HEK293 (cell line): ENCODE measurements at regions not wholly inside any gene's neighbourhood (a gene's known extent, or its start where the extent isn't known, plus 50 kb on each side); places are given as distances from the start of the nearest gene placed in this dataset.

Experiments
- CTCF ChIA-PET: fragments of 350-600 bp; formaldehyde crosslinking; extraction: SDS; loops from one replicate; lab custom pipeline; 2021; ENCODE audit warnings: antibody characterized with exemption; lab: Yijun Ruan, JAX
- POLR2A ChIA-PET: fragments of 300-600 bp; formaldehyde crosslinking; extraction: SDS; loops from one replicate; lab custom pipeline; 2020; ENCODE audit warnings: antibody characterized with exemption, inconsistent platforms; lab: Yijun Ruan, JAX
- H3K27ac ChIP-seq: fragments of 200-500 bp; sonication (Bioruptor generic); 2 replicates; pipeline ENCODE4 v1.5.1; 2014; ENCODE audit warnings: low read depth, low read length, control low read depth, inconsistent platforms; ENCODE audit errors: extremely low read depth
- H3K36me3 ChIP-seq, 2 experiments: fragments of 200-500 bp in 1 of 2; sonication (Bioruptor generic) in 1 of 2; 1 replicate in 1 of 2; 2 replicates in 1 of 2; pipeline ENCODE4 v1.5.1; 2014 to 2017; ENCODE audit warnings: inconsistent platforms in 2 of 2, low read length in 2 of 2; ENCODE audit not compliant: control insufficient read depth in 2 of 2, insufficient read depth in 1 of 2
- H3K4me1 ChIP-seq: fragments of 200-500 bp; sonication (Bioruptor generic); 2 replicates; pipeline ENCODE4 v1.5.1; 2014; ENCODE audit warnings: mild to moderate bottlenecking, low read length, inconsistent platforms; ENCODE audit not compliant: control insufficient read depth, insufficient read depth
- H3K4me3 ChIP-seq: 2 replicates; pipeline ENCODE4 v1.5.1; 2011; ENCODE audit warnings: low read depth, mild to moderate bottlenecking, control low read depth, low read length, moderate library complexity
- H3K9me3 ChIP-seq: fragments of 200-500 bp; sonication (Bioruptor generic); 2 replicates; pipeline ENCODE4 v1.5.1; 2014; ENCODE audit warnings: low read depth, low read length, inconsistent platforms; ENCODE audit not compliant: control insufficient read depth, insufficient read depth
- GFI1B ChIP-seq: fragments of 450-650 bp; formaldehyde crosslinking; IDR thresholded peaks from 2 replicates; pipeline ENCODE4 v1.5.1; 2016; ENCODE audit warnings: missing biosample characterization, missing genetic modification characterization
- OVOL3 ChIP-seq: fragments of 450-650 bp; formaldehyde crosslinking; IDR thresholded peaks from 2 replicates; pipeline ENCODE4 v1.5.1; 2016; ENCODE audit warnings: missing biosample characterization, missing genetic modification characterization
- REST ChIP-seq: fragments of 450-650 bp; formaldehyde crosslinking; IDR thresholded peaks from 2 replicates; pipeline ENCODE4 v1.5.1; 2016; ENCODE audit warnings: missing biosample characterization, missing genetic modification characterization
- SP2 ChIP-seq: fragments of 450-650 bp; formaldehyde crosslinking; IDR thresholded peaks from 2 replicates; pipeline ENCODE4 v1.5.1; 2016; ENCODE audit warnings: missing biosample characterization, missing genetic modification characterization
- ZBTB49 ChIP-seq: fragments of 450-650 bp; formaldehyde crosslinking; IDR thresholded peaks from 2 replicates; pipeline ENCODE4 v1.5.1; 2016; ENCODE audit warnings: missing biosample characterization, missing genetic modification characterization, low read depth
- ZBTB8A ChIP-seq: fragments of 450-650 bp; formaldehyde crosslinking; IDR thresholded peaks from 2 replicates; pipeline ENCODE4 v1.5.1; 2016; ENCODE audit warnings: missing biosample characterization, missing genetic modification characterization
- ZFP3 ChIP-seq: fragments of 450-650 bp; formaldehyde crosslinking; IDR thresholded peaks from 2 replicates; pipeline ENCODE4 v1.5.1; 2016; ENCODE audit warnings: low read depth, missing biosample characterization, missing genetic modification characterization
- ZIC2 ChIP-seq: fragments of 450-650 bp; formaldehyde crosslinking; IDR thresholded peaks from 2 replicates; pipeline ENCODE4 v1.5.1; 2016; ENCODE audit warnings: missing biosample characterization, missing genetic modification characterization
- ZNF335 ChIP-seq: fragments of 450-650 bp; formaldehyde crosslinking; conservative IDR thresholded peaks from 2 replicates; pipeline ENCODE4 v1.5.1; 2016; ENCODE audit warnings: missing biosample characterization, missing genetic modification characterization
- ZNF501 ChIP-seq: fragments of 450-650 bp; formaldehyde crosslinking; IDR thresholded peaks from 2 replicates; pipeline ENCODE4 v1.5.1; 2016; ENCODE audit warnings: missing biosample characterization, missing genetic modification characterization
- ZNF510 ChIP-seq: fragments of 450-650 bp; formaldehyde crosslinking; IDR thresholded peaks from 2 replicates; pipeline ENCODE4 v1.5.1; 2018; ENCODE audit warnings: mild to moderate bottlenecking, missing genetic modification characterization, missing biosample characterization; ENCODE audit not compliant: insufficient replicate concordance
- ZNF548 ChIP-seq: fragments of 450-650 bp; formaldehyde crosslinking; IDR thresholded peaks from 2 replicates; pipeline ENCODE4 v1.5.1; 2016; ENCODE audit warnings: missing biosample characterization, missing genetic modification characterization
- ZNF555 ChIP-seq: fragments of 450-650 bp; formaldehyde crosslinking; conservative IDR thresholded peaks from 2 replicates; pipeline ENCODE4 v1.5.1; 2017; ENCODE audit warnings: missing biosample characterization, mild to moderate bottlenecking, missing genetic modification characterization, inconsistent platforms
- ZNF747 ChIP-seq: fragments of 450-650 bp; formaldehyde crosslinking; IDR thresholded peaks from 2 replicates; pipeline ENCODE4 v1.5.1; 2016; ENCODE audit warnings: missing biosample characterization, missing genetic modification characterization
- TF ChIP-seq, protein P1 (sequence below): fragments of 450-650 bp; formaldehyde crosslinking; IDR thresholded peaks from 2 replicates; pipeline ENCODE4 v1.5.1; 2017; ENCODE audit warnings: missing biosample characterization, missing genetic modification characterization

DNA sequence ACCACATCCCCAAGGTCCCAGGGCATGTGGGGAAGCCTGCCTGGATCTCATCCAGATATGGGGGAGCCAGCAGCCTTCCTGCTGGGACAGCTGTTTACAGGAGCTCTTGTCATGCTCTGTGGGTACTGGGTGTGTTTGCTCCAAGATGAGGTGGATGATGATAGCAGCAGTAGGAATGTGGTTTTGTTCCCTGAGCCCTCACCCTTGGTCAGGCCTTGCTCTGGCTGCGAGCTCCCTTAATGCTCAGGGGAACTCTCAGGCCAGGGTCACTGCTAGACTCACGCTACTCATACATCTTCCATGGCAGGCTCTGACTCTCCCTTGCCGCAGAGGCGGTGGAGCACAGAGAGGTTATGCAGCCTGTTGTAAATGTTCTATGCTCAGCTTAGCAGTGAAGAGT, 990.3 kb downstream of the AACS start:
- Histone ChIP-seq H3K4me1 (no peaks in the 10 kb centered on the region), H3K36me3 (no peaks in the 10 kb centered on the region)
- CTCF ChIA-PET, result interaction anchor here (0.6 kb wide), 1 partner anchor 503 kb away, joined by 3 read pairs; no protein-coding TSS in a partner anchor
- TF ChIP-seq ZNF501 (tag by site-specific recombination), result no peak
- TF ChIP-seq ZNF335, result no peak
- no peak for TF ChIP-seq ZIC2 (tag by site-specific recombination)
- TF ChIP-seq ZNF548 (tag by site-specific recombination), result no peak
- TF ChIP-seq ZNF555 (tag by site-specific recombination), result no peak
- TF ChIP-seq, protein P1, sequence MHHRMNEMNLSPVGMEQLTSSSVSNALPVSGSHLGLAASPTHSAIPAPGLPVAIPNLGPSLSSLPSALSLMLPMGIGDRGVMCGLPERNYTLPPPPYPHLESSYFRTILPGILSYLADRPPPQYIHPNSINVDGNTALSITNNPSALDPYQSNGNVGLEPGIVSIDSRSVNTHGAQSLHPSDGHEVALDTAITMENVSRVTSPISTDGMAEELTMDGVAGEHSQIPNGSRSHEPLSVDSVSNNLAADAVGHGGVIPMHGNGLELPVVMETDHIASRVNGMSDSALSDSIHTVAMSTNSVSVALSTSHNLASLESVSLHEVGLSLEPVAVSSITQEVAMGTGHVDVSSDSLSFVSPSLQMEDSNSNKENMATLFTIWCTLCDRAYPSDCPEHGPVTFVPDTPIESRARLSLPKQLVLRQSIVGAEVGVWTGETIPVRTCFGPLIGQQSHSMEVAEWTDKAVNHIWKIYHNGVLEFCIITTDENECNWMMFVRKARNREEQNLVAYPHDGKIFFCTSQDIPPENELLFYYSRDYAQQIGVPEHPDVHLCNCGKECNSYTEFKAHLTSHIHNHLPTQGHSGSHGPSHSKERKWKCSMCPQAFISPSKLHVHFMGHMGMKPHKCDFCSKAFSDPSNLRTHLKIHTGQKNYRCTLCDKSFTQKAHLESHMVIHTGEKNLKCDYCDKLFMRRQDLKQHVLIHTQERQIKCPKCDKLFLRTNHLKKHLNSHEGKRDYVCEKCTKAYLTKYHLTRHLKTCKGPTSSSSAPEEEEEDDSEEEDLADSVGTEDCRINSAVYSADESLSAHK, result no peak
- TF ChIP-seq SP2 (tag by site-specific recombination), result no peak
- TF ChIP-seq ZNF747, result no peak
- TF ChIP-seq, all 188 proteins: peak for 0
- Histone ChIP-seq H3K9me3 (no peaks in the 10 kb centered on the region), H3K4me3 (no peak overlapping the region), H3K27ac (no peak overlapping the region)
- POLR2A ChIA-PET, result no interaction called here

GRCh38 chr12:126061777-126062176, 996.5 kb downstream of the AACS start:
- ChIA-PET CTCF (no interaction called here), POLR2A (no interaction called here)
- H3K27ac ChIP-seq, result no peak overlapping the region
- no peak overlapping the region for H3K4me3 ChIP-seq
- H3K9me3 ChIP-seq, result no peaks in the 10 kb centered on the region; the same call in 1 of the 2 replicates
- H3K4me1 ChIP-seq, result no peaks in the 10 kb centered on the region
- TF ChIP-seq GFI1B (no peak), ZFP3 (tag by site-specific recombination) (no peak), ZBTB49 (tag by site-specific recombination) (no peak), ZBTB8A (tag by site-specific recombination) (no peak)
- no peaks in the 10 kb centered on the region for H3K36me3 ChIP-seq

- ChIA-PET POLR2A (no interaction called here), CTCF (interaction anchor here (0.7 kb wide), 1 partner anchor 778 kb away, joined by 3 read pairs; no protein-coding TSS in a partner anchor)
- no peaks in the 10 kb centered on the region; the same call in 1 of the 2 replicates for H3K9me3 ChIP-seq
Measured at GRCh38 chr12:126064028-126064427, 998.8 kb downstream of the AACS start.

More at GRCh38 chr12:126064028-126064427, 998.8 kb downstream of the AACS start:
- no peaks in the 10 kb centered on the region for H3K36me3 ChIP-seq
- no peak overlapping the region for H3K4me3 ChIP-seq
- no peak for TF ChIP-seq ZNF510
- no peak for TF ChIP-seq OVOL3 (tag by site-specific recombination)
- peak; percentile 62 for TF ChIP-seq REST (tag by site-specific recombination)
- no peak overlapping the region for H3K27ac ChIP-seq
- H3K4me1 ChIP-seq, result no peaks in the 10 kb centered on the region
